OCI-LY3 (cell line): ENCODE measurements at regions not wholly inside any gene's neighbourhood (a gene's known extent, or its start where the extent isn't known, plus 50 kb on each side); places are given as distances from the start of the nearest gene placed in this dataset.

Source experiments
- H2AFZ ChIP-seq: fragments of 200-600, 300-600 bp; shearing (Covaris generic); 2 replicates; pipeline ENCODE4 v1.6.0; 2014; ENCODE audit warnings: antibody characterized with exemption, low read depth, low read length
- H3K27ac ChIP-seq: fragments of 200-600, 300-600 bp; sonication (generic); 2 replicates; pipeline ENCODE4 v1.5.1; 2014; ENCODE audit warnings: mild to moderate bottlenecking, low read length, moderate library complexity, mixed read lengths
- H3K27me3 ChIP-seq: fragments of 200-600, 300-600 bp; sonication (generic); 2 replicates; pipeline ENCODE4 v1.6.1; 2014; ENCODE audit warnings: low read depth, low read length, mixed read lengths
- H3K36me3 ChIP-seq: fragments of 200-600, 300-600 bp; sonication (generic); replicated peaks from 2 replicates; pipeline ENCODE3; 2014; ENCODE audit warnings: low read depth, low read length, mixed read lengths
- H3K4me1 ChIP-seq: fragments of 300-600, 200-600 bp; sonication (generic); 2 replicates; pipeline ENCODE4 v1.6.1; 2014; ENCODE audit warnings: low read length, mixed read lengths
- H3K4me2 ChIP-seq: fragments of 200-600, 300-600 bp; sonication (generic); 2 replicates; pipeline ENCODE4 v1.6.1; 2014; ENCODE audit warnings: low read length, mixed read lengths
- H3K4me3 ChIP-seq: fragments of 300-600, 200-600 bp; sonication (generic); 2 replicates; pipeline ENCODE4 v1.5.1; 2014; ENCODE audit warnings: antibody characterized with exemption, mild to moderate bottlenecking, low read length, moderate library complexity
- H3K79me2 ChIP-seq: fragments of 300-600, 200-600 bp; shearing (Covaris generic); 2 replicates; pipeline ENCODE4 v1.6.1; 2014; ENCODE audit warnings: mild to moderate bottlenecking, low read length, mixed read lengths
- H3K9ac ChIP-seq: fragments of 300-600, 200-600 bp; shearing (Covaris generic); 2 replicates; pipeline ENCODE4 v1.6.0; 2014; ENCODE audit warnings: mild to moderate bottlenecking, low read length, moderate library complexity
- H3K9me3 ChIP-seq: fragments of 200-600, 300-600 bp; shearing (Covaris generic); 2 replicates; pipeline ENCODE4 v1.6.1; 2014; ENCODE audit warnings: low read length, mixed read lengths; ENCODE audit not compliant: insufficient read depth
- H4K20me1 ChIP-seq: fragments of 200-600, 300-600 bp; sonication (generic); 2 replicates; pipeline ENCODE4 v1.6.1; 2016; ENCODE audit warnings: low read length, mixed read lengths; ENCODE audit not compliant: insufficient read depth
- EZH2phosphoT487 ChIP-seq: fragments of 200-600 bp; shearing (Covaris generic); IDR thresholded peaks from 2 replicates; pipeline ENCODE4 v1.6.1; 2018; ENCODE audit warnings: antibody characterized with exemption, mixed run types, low read depth
- TF ChIP-seq, protein P1 (sequence below): fragments of 200-600, 300-600 bp; sonication (generic); IDR thresholded peaks from 2 replicates; pipeline ENCODE4 v1.5.1; 2014; ENCODE audit warnings: antibody characterized with exemption, low read length, low read depth

DNA sequence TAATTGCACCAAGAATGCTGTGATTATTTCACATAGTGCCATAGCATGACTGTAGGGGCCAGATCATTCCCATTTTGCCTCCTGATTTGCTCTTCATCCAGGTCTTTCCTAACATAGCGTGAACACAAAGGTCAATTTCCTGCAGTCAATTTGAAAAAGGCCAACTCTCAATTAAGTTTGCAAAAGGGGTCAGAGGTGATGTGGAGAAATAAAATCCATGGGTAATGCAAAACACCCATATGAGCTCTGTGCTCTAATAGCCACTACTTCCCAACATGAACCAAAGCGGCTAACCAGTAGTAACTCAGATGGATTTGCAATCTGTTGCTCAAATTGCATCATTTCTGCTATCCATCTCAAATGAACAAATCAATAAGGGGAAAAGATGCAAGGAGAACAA is 275.5 kb upstream of the SOX9 start:
- H4K20me1 ChIP-seq: no peaks in the 10 kb centered on the region
- H3K9me3 ChIP-seq: no peaks in the 10 kb centered on the region
- H3K79me2 ChIP-seq: no peaks in the 10 kb centered on the region
- no peak overlapping the region for H2AFZ ChIP-seq
- H3K4me2 ChIP-seq: no peak overlapping the region
- no peak overlapping the region for H3K4me3 ChIP-seq
- H3K27me3 ChIP-seq: no peaks in the 10 kb centered on the region
- no peak overlapping the region for H3K9ac ChIP-seq
- H3K4me1 ChIP-seq: no peaks in the 10 kb centered on the region
- H3K36me3 ChIP-seq: no peaks in the 10 kb centered on the region
- TF ChIP-seq, protein P1, sequence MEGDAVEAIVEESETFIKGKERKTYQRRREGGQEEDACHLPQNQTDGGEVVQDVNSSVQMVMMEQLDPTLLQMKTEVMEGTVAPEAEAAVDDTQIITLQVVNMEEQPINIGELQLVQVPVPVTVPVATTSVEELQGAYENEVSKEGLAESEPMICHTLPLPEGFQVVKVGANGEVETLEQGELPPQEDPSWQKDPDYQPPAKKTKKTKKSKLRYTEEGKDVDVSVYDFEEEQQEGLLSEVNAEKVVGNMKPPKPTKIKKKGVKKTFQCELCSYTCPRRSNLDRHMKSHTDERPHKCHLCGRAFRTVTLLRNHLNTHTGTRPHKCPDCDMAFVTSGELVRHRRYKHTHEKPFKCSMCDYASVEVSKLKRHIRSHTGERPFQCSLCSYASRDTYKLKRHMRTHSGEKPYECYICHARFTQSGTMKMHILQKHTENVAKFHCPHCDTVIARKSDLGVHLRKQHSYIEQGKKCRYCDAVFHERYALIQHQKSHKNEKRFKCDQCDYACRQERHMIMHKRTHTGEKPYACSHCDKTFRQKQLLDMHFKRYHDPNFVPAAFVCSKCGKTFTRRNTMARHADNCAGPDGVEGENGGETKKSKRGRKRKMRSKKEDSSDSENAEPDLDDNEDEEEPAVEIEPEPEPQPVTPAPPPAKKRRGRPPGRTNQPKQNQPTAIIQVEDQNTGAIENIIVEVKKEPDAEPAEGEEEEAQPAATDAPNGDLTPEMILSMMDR: no peak
- no peak overlapping the region for H3K27ac ChIP-seq

DNA sequence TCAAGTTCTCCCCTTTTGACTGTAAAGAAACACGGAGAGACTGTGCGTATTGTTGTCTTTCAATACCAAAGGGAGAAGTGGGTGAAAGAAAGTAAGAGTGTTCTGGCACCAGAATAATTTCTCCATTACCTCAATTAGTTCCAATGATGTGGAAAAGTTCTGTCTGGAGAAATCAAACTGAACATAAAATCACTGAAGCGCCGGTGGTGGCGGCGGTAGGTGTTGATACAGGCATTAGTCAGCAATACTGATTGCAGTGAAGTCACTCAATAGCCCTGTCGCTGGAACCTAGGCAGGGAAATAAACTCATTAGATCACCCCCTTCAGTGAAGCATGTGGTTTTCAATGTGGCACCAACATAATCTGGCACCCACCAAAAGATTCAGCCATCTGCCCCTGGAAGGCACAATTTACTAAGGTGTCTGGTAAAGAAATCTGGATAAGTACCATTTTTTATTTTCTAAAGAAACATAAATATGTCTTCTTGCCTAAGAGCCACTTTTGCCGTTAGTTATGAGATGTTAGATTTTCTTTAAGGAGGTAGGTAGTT is 274.2 kb upstream of the SOX9 start:
- Histone ChIP-seq H3K27ac (no peak overlapping the region), H3K4me2 (no peak overlapping the region), H4K20me1 (no peaks in the 10 kb centered on the region), H3K9ac (no peak overlapping the region), H3K4me1 (no peaks in the 10 kb centered on the region), H2AFZ (no peak overlapping the region), H3K36me3 (no peaks in the 10 kb centered on the region), H3K4me3 (no peak overlapping the region), H3K79me2 (no peaks in the 10 kb centered on the region), H3K27me3 (no peaks in the 10 kb centered on the region), H3K9me3 (no peaks in the 10 kb centered on the region)
- TF ChIP-seq, protein P1: no peak
- no peak for TF ChIP-seq EZH2phosphoT487

DNA sequence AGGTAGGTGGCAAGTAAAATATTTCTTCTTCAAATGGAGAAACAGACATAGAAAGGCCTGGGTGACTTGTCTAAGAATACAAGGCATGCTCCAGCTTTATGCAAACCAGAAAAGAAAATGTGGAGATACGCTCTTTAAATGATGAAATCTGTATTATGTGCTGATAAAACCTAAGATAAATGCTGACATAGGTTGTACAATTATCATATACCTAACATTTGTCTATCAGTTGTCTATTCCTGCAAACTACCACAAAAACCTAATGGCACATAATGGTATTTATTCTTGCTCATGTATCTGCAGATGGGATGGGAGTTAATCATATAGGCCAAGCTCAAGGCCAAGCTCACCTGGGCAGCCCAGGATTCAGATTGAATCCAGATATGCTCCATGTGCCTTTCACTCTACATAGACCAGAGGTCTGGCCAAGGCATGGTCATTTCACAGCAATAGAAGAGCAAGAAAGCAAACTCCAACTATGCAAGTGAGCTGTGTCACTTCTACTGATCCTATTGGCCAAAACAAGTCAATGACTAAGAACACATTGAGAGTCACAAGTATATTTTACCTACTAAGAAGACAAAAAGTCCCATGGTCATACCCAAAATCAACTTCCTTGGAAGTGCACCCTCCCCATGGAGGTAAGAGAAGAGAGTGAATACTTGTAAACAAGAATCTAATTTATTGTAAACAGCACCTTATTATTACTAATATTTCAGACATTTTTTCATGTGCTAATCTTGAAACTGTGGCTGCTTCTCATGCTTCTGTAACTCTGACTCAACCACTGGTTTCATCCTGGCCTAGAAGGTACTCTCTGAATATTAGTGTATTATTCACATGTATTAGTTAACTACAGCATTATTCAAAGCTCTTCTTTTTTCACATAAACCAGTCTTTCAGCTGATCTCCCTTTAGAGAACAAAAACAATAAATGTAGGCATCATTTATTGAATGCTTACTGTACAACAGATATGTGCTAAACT is 270.7 kb upstream of the SOX9 start:
- Histone ChIP-seq H3K36me3 (no peaks in the 10 kb centered on the region), H4K20me1 (no peaks in the 10 kb centered on the region), H3K27me3 (no peaks in the 10 kb centered on the region), H3K4me3 (no peak overlapping the region), H3K27ac (no peak overlapping the region), H2AFZ (no peak overlapping the region), H3K4me1 (no peaks in the 10 kb centered on the region), H3K9ac (no peak overlapping the region), H3K9me3 (no peaks in the 10 kb centered on the region), H3K4me2 (no peak overlapping the region), H3K79me2 (no peaks in the 10 kb centered on the region)
- no peak for TF ChIP-seq EZH2phosphoT487
- TF ChIP-seq, protein P1: no peak

DNA sequence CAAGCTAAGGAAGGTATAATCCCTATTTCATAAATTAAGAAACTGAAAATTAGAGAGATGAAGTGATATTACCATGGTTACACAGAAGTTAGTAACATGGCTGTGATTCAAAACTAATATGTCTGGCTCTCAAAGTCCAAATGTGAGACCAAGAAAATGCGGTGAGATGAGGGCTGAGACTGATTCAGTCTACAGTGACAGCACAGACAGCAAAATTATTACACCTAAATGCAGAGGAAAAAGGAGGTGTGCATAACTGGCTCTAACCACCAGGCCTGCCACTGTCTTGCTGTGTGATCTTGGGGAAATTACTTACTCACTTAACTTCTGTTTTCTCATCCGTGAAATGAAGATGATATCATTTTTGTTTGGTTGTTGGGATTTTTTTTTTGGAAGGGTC is 270.0 kb upstream of the SOX9 start:
- H2AFZ ChIP-seq: no peak overlapping the region
- no peaks in the 10 kb centered on the region for H3K9me3 ChIP-seq
- no peak overlapping the region for H3K27ac ChIP-seq
- H4K20me1 ChIP-seq: no peaks in the 10 kb centered on the region
- no peak overlapping the region for H3K9ac ChIP-seq
- TF ChIP-seq EZH2phosphoT487: no peak
- H3K4me3 ChIP-seq: no peak overlapping the region
- no peaks in the 10 kb centered on the region for H3K27me3 ChIP-seq
- H3K79me2 ChIP-seq: no peaks in the 10 kb centered on the region
- H3K4me1 ChIP-seq: no peaks in the 10 kb centered on the region
- H3K36me3 ChIP-seq: no peaks in the 10 kb centered on the region
- no peak overlapping the region for H3K4me2 ChIP-seq
